Panc1 (cell line): ENCODE measurements at regions not wholly inside any gene's neighbourhood (a gene's known extent, or its start where the extent isn't known, plus 50 kb on each side); places are given as distances from the start of the nearest gene placed in this dataset.

Experiments used
- ATAC-seq: fragments of 200-7000 bp; cut with Tn5 transposase; 2 replicates; pipeline ENCODE4 v1.9.1; 2020; ENCODE audit warnings: mild to moderate bottlenecking, moderate library complexity
- BruUV-seq: library from RNA; stranded (reverse); fragments of 400-500 nt; replicated peaks from 2 replicates; lab custom pipeline; 2021; lab: Mats Ljungman, UMichigan
- CTCF ChIA-PET: fragments of 300-600 bp; sonication (Branson Sonifier 250); formaldehyde crosslinking; loops from one replicate; lab custom pipeline; 2022; ENCODE audit warnings: antibody characterized with exemption; lab: Charles Lee
- POLR2A ChIA-PET: fragments of 300-600 bp; sonication (Branson Sonifier 250); formaldehyde crosslinking; loops from one replicate; lab custom pipeline; 2022; ENCODE audit warnings: antibody characterized with exemption; lab: Charles Lee
- DNase-seq: peaks from one replicate; pipeline ENCODE4 v3.0.0-alpha.2; 2010; ENCODE audit warnings: low read depth, low spot score
- H3K27ac ChIP-seq: 2 replicates; pipeline ENCODE4 v1.5.1; 2011; ENCODE audit warnings: mild to moderate bottlenecking, low read length, inconsistent platforms
- H3K27me3 ChIP-seq: fragments of 200-500 bp; sonication (Bioruptor generic); 2 replicates; pipeline ENCODE4 v1.6.0; 2014; ENCODE audit warnings: low read length, inconsistent platforms; ENCODE audit not compliant: control insufficient read depth, insufficient read depth
- H3K36me3 ChIP-seq: fragments of 200-500 bp; sonication (Bioruptor generic); 2 replicates; pipeline ENCODE4 v1.5.1; 2014; ENCODE audit warnings: inconsistent platforms, mild to moderate bottlenecking, low read length, moderate library complexity; ENCODE audit not compliant: control insufficient read depth, insufficient read depth
- H3K4me1 ChIP-seq: 2 replicates; pipeline ENCODE4 v1.5.1; 2011; ENCODE audit warnings: inconsistent platforms, mild to moderate bottlenecking, low read length, moderate library complexity; ENCODE audit not compliant: control insufficient read depth, insufficient read depth
- H3K4me3 ChIP-seq, 2 experiments: 2 replicates each; pipeline ENCODE4 v1.5.1; 2011 to 2012; ENCODE audit warnings: low read depth in 2 of 2, low read length in 2 of 2, mild to moderate bottlenecking in 2 of 2, inconsistent platforms in 1 of 2, moderate library complexity in 1 of 2
- H3K9me3 ChIP-seq: fragments of 200-500 bp; sonication (Bioruptor generic); 2 replicates; pipeline ENCODE4 v1.5.1; 2014; ENCODE audit warnings: low read depth, mild to moderate bottlenecking, inconsistent platforms, low read length, moderate library complexity; ENCODE audit not compliant: control insufficient read depth, insufficient read depth
- CTCF ChIP-seq: fragments of 450-650 bp; IDR thresholded peaks from 2 replicates; pipeline ENCODE4 v1.5.1; 2017; ENCODE audit warnings: mild to moderate bottlenecking
- POLR2AphosphoS5 ChIP-seq: IDR thresholded peaks from 2 replicates; pipeline ENCODE4 v1.6.1; 2012; ENCODE audit warnings: mild to moderate bottlenecking, low read depth, low read length, moderate library complexity
- REST ChIP-seq, 2 experiments: IDR thresholded peaks; 2 replicates each; pipeline ENCODE4 v1.6.1; 2011 to 2012; ENCODE audit warnings: low read depth in 2 of 2, control low read depth in 1 of 2, low read length in 1 of 2, mild to moderate bottlenecking in 1 of 2, moderate library complexity in 1 of 2; ENCODE audit not compliant: insufficient read depth in 1 of 2
- SIN3A ChIP-seq: IDR thresholded peaks from 2 replicates; pipeline ENCODE4 v1.6.1; 2012; ENCODE audit warnings: low read depth, mild to moderate bottlenecking, low read length, moderate library complexity, borderline replicate concordance; ENCODE audit not compliant: insufficient read depth
- TCF7L2 ChIP-seq: IDR thresholded peaks from 2 replicates; pipeline ENCODE4 v1.6.1; 2011; ENCODE audit warnings: mild to moderate bottlenecking, low read depth, low read length, inconsistent platforms
- in situ Hi-C: cut with HindIII; loops from 2 replicates; pipeline ENCODE4 v1.10.0; 2016; ENCODE audit warnings: low sequenced_read_pairs, low pct_unique_long_range_greater_than_20kb
- intact Hi-C: fragments of 100-400 bp; cut with micrococcal nuclease; formaldehyde crosslinking; loops from one replicate; pipeline ENCODE4 v1.10.0; 2022; ENCODE audit not compliant: unreplicated experiment

GRCh38 chr20:40218316-40218969, 470.6 kb downstream of the MAFB start:
- no peaks in the 10 kb centered on the region for H3K36me3 ChIP-seq
- ChIA-PET POLR2A (no interaction called here), CTCF (no interaction called here)
- TF ChIP-seq REST (IDR thresholded peaks at IDR 0.05; ENCODE audit: insufficient read depth in 1 of 2, low read depth in 2 of 2, low read length in 1 of 2): no peak
- TF ChIP-seq CTCF: no peak
- no peak for TF ChIP-seq SIN3A
- TF ChIP-seq POLR2AphosphoS5: no peak
- no peak for TF ChIP-seq TCF7L2
- no peak overlapping the region for H3K27ac ChIP-seq
- H3K27me3 ChIP-seq: no peaks in the 10 kb centered on the region
- DNase-seq (no peak), ATAC-seq (no peak)
- intact Hi-C loops: no loop called here
- no peak overlapping the region for H3K4me3 ChIP-seq
- in situ Hi-C loops: no loop called here
- H3K4me1 ChIP-seq: no peaks in the 10 kb centered on the region
- BruUV-seq: no TSS peak
- H3K9me3 ChIP-seq: no peaks in the 10 kb centered on the region

GRCh38 chr20:40207655-40208054, 481.4 kb downstream of the MAFB start:
- TF ChIP-seq REST (IDR thresholded peaks at IDR 0.05; ENCODE audit: insufficient read depth in 1 of 2, low read depth in 2 of 2, low read length in 1 of 2): no peak
- Histone ChIP-seq H3K27ac (no peak overlapping the region), H3K36me3 (no peaks in the 10 kb centered on the region), H3K27me3 (no peaks in the 10 kb centered on the region), H3K9me3 (no peaks in the 10 kb centered on the region), H3K4me1 (no peaks in the 10 kb centered on the region), H3K4me3 (no peak overlapping the region)
- intact Hi-C loops: no loop called here
- in situ Hi-C loops: no loop called here
- ATAC-seq (no peak), DNase-seq (no peak)
- no TSS peak for BruUV-seq
- ChIA-PET POLR2A (no interaction called here), CTCF (no interaction called here)
